Thyroid gland (tissue), 4 donors: ENCODE measurements at regions not wholly inside any gene's neighbourhood (a gene's known extent, or its start where the extent isn't known, plus 50 kb on each side); places are given as distances from the start of the nearest gene placed in this dataset.

Experiments used
- DNase-seq, 2 donors: peaks; one replicate each; pipeline ENCODE4 v3.0.0-alpha.2; 2019
- H3K27ac ChIP-seq, 3 donors: fragments of 200-600 bp; sonication (generic); 1 replicate in 2 of 3; 2 replicates in 1 of 3; pipeline ENCODE4 v1.5.1; 2016 to 2019; ENCODE audit warnings: mild to moderate bottlenecking in 1 of 3, moderate library complexity in 1 of 3
- H3K27me3 ChIP-seq: fragments of 200-600 bp; sonication (generic); one replicate; pipeline ENCODE4 v1.5.1; 2019
- H3K36me3 ChIP-seq, 2 donors: fragments of 200-600 bp; sonication (generic); one replicate each; pipeline ENCODE4 v1.5.1; 2016 to 2019
- H3K4me1 ChIP-seq, 2 donors: fragments of 200-600 bp; sonication (generic); one replicate each; pipeline ENCODE4 v1.5.1; 2017 to 2019
- H3K4me3 ChIP-seq, 3 donors: fragments of 200-600 bp; sonication (generic); replicated peaks in 1 of 3; 1 replicate in 2 of 3; 2 replicates in 1 of 3; pipeline ENCODE4 v1.5.1; 2016; ENCODE audit warnings: mild to moderate bottlenecking in 1 of 3
- H3K9me3 ChIP-seq: fragments of 200-600 bp; sonication (generic); one replicate; pipeline ENCODE4 v1.5.1; 2017
- CTCF ChIP-seq, 6 experiments: fragments of 200-600 bp in 3 of 6; fragments of 450-650 bp in 3 of 6; sonication (generic) in 3 of 6; IDR thresholded peaks; one replicate each; pipeline ENCODE4 v1.5.1; 2016 to 2019; ENCODE audit warnings: antibody characterized with exemption in 6 of 6, mild to moderate bottlenecking in 2 of 6, inconsistent platforms in 1 of 6, moderate library complexity in 1 of 6
- POLR2A ChIP-seq, 2 donors: fragments of 450-650 bp; IDR thresholded peaks; one replicate each; pipeline ENCODE4 v1.6.1; 2017; ENCODE audit warnings: antibody characterized with exemption in 2 of 2, mild to moderate bottlenecking in 2 of 2, moderate library complexity in 1 of 2
- WGBS, 2 donors: methylation state at CpG; one replicate each; pipeline ENCODE4 v1.1.5; 2017; 5-methylcytosine and 5-hydroxymethylcytosine counted together
- intact Hi-C: fragments of 100-400 bp; cut with DNase I; formaldehyde crosslinking; loops from one replicate; pipeline ENCODE4 v1.15.1; 2023

- DNase-seq = no peak
- H3K9me3 ChIP-seq = no peaks in the 10 kb centered on the region
- H3K27me3 ChIP-seq = no peaks in the 10 kb centered on the region
- 85 to 94% methylated on average over 1 of the region's 1 CpG for whole genome bisulfite sequencing, 2 donors
- no peak overlapping the region for H3K27ac ChIP-seq
- no peak for TF ChIP-seq POLR2A (IDR thresholded peaks at IDR 0.05)
- TF ChIP-seq CTCF (IDR thresholded peaks at IDR 0.05) = no peak
- intact Hi-C loops = no loop called here
- H3K4me1 ChIP-seq = no peaks in the 10 kb centered on the region
- no peak overlapping the region for H3K4me3 ChIP-seq
- H3K36me3 ChIP-seq = no peaks in the 10 kb centered on the region
These were observed 172.9 kb upstream of the NREP start for GRCh38 chr5:111929867-111930266.

GRCh38 chr5:111929261-111929660, 172.3 kb upstream of the NREP start:
- DNase-seq = no peak
- no peak overlapping the region for H3K27ac ChIP-seq
- TF ChIP-seq CTCF (IDR thresholded peaks at IDR 0.05) (no peak), POLR2A (IDR thresholded peaks at IDR 0.05) (no peak)
- H3K4me3 ChIP-seq = no peak overlapping the region
- no peaks in the 10 kb centered on the region for H3K36me3 ChIP-seq
- no peaks in the 10 kb centered on the region for H3K4me1 ChIP-seq
- H3K27me3 ChIP-seq = no peaks in the 10 kb centered on the region
- no peaks in the 10 kb centered on the region for H3K9me3 ChIP-seq
- intact Hi-C loops = no loop called here

- no peak for TF ChIP-seq POLR2A (IDR thresholded peaks at IDR 0.05)
- no peak for TF ChIP-seq CTCF (IDR thresholded peaks at IDR 0.05)
- no peak for DNase-seq
- Histone ChIP-seq H3K36me3 (no peaks in the 10 kb centered on the region), H3K4me1 (no peaks in the 10 kb centered on the region), H3K27me3 (no peaks in the 10 kb centered on the region), H3K4me3 (no peak overlapping the region), H3K9me3 (no peaks in the 10 kb centered on the region), H3K27ac (no peak overlapping the region)
- intact Hi-C loops = no loop called here
These were observed 171.5 kb upstream of the NREP start for GRCh38 chr5:111928511-111928910.

- no peaks in the 10 kb centered on the region for H3K9me3 ChIP-seq
- TF ChIP-seq POLR2A (IDR thresholded peaks at IDR 0.05) (no peak), CTCF (IDR thresholded peaks at IDR 0.05) (no peak)
- intact Hi-C loops = no loop called here
- no peaks in the 10 kb centered on the region for H3K4me1 ChIP-seq
- no peak overlapping the region for H3K27ac ChIP-seq
- H3K36me3 ChIP-seq = no peaks in the 10 kb centered on the region
- no peak for DNase-seq
- no peak overlapping the region for H3K4me3 ChIP-seq
- WGBS, 2 donors = 88 to 95% methylated on average over 2 of the region's 2 CpGs
- no peaks in the 10 kb centered on the region for H3K27me3 ChIP-seq
These were observed 170.2 kb upstream of the NREP start for GRCh38 chr5:111927191-111927590.

GRCh38 chr5:111926026-111926425, 169.0 kb upstream of the NREP start:
- DNase-seq = no peak
- Histone ChIP-seq H3K4me3 (no peak overlapping the region), H3K36me3 (no peaks in the 10 kb centered on the region), H3K9me3 (no peaks in the 10 kb centered on the region), H3K27me3 (no peaks in the 10 kb centered on the region), H3K27ac (no peak overlapping the region), H3K4me1 (no peaks in the 10 kb centered on the region)
- intact Hi-C loops = no loop called here
- TF ChIP-seq POLR2A (IDR thresholded peaks at IDR 0.05) (no peak), CTCF (IDR thresholded peaks at IDR 0.05) (no peak)
- 89 to 100% methylated on average over 3 of the region's 3 CpGs for WGBS, 2 donors
